HG03469 (cell line): ENCODE measurements at regions not wholly inside any gene's neighbourhood (a gene's known extent, or its start where the extent isn't known, plus 50 kb on each side); places are given as distances from the start of the nearest gene placed in this dataset.

Experiments used
- ATAC-seq: cut with Tn5 transposase; IDR thresholded peaks from one replicate; pipeline ENCODE4 v1.9.1; 2021; ENCODE audit warnings: mild to moderate bottlenecking, moderate library complexity, moderate number of reproducible peaks; ENCODE audit not compliant: unreplicated experiment

DNA sequence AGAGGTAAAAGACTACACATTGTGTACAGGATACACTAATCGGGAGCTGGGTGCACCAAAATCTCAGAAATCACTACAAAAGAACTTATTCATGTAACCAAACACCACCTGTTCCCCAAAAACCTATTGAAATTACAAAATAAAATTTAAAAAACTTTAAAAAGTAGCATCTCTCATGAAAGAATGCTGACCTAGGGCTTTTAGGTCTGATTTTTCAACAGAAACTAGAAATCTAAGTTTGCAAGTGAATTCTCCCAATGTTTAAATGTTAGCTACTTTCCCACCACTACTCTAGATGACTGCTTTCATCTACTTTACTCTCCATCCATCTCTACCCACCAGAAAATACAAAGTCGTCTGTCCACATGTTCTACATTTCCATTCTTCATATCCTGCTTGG lies 1447.7 kb downstream of the RPA4 start:
- ATAC-seq = no peak

DNA sequence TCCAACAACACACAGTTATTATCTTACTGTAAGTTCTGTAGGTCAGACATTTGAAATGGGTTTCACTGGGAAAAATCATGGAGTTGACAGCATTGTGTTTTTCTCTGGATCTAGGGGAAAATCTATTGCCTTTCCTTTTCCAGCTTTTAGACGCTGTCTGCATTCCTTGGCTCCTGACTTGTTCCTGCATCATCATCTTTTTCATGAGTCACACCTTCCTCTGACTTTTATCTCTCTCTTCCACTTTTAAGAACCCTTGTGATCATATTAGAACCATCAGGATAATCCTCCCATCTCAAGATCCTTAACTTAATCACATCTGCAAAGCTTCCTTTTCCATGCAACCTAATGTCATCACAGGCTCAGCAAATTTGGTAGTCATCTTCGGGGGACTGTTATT lies 1454.8 kb downstream of the RPA4 start:
- ATAC-seq = no peak

DNA sequence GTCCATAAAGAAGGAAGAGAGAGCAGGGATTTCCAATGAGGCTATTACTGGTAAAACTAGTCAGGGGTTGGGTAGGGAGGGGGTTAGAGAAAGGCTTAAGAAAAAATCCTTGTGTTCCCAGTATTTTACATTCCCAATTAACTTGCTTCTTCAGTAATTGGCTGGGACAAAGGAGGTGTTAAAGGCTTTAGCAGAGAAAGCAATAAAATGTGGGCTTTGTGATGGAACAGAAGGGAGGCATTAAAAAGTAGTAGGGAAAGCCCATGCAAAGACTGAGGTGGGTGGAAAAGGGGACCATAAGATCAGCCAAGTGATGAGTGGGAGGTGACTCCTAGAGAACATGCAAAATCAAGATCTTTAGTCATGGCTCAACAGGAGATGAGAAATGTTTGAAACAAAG lies 1467.2 kb downstream of the RPA4 start:
- ATAC-seq = no peak

DNA sequence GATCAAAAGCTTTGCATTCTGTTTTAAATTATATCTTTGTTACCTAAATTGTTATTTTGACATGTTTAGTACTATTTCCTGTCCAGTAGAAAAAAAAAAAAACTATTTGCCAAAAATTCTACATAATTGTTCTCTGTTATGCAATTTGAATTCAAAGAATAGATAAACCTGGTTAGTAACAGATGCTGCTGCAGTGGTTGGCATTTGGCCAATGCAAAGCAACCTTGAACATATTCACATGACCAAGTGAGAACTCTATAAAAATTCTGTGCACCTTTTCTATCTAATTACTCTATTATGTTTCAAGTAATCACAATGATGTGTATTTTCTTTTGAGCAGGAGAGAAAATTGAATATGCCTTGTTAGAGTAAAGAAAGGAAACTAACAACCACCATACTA lies 1473.4 kb downstream of the RPA4 start:
- no peak for ATAC-seq

DNA sequence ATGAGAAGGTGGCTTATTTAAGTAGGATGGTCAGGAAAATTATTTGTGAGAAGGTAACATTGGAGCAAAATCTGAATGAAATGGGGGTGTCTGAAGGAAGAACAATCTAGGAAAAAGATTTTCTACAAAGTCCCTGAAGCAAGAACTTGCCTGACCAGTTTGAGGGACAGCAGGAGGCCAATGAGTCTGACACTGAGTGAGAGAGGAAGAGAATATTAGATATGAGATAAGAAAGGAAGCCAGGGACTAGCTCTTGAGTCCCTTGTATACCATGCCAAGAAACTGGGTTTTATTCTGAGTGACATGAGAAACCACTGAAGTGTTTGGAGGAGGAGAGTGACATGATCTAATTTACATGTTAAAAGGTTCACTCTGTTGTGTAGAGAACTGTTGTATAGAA lies 1478.9 kb downstream of the RPA4 start:
- no peak for ATAC-seq

DNA sequence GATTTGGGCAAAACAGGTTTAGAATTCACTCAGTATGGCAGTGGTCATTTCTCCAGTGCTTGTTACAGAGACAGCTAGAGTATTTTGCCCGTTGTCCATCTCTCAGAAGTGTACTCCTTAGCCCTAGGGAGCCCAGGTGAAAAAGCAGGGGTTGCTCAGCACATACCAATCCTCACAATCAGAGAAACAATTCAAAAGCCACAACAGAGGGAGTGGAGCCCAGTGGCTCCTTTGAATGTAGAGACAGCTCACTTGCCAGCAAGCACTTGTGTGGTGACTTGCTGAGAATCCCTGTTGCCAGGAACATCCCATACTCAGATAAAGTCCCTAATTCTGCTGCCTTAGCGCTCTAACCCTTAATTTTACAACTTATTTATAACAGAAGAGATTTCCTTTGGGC lies 1488.3 kb downstream of the RPA4 start:
- ATAC-seq = no peak

DNA sequence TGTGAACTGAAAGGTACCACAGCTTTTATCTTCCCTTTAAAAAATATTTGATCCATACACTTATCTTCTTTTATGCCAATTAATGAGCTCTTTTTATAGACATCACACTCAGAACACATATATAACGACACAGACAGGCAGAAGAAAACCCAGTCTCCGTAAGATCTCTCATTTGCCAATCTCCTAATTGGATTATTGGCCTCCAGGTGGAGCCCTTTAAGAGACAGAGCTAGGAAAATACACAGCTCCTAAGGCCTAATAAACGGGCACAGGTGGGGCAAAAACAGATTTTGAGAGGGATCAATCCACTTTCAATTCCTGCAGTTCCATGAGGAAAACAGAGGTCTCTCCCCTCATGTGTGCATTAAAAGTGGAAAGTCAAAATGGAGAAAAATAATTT lies 1495.4 kb downstream of the RPA4 start:
- ATAC-seq = no peak

DNA sequence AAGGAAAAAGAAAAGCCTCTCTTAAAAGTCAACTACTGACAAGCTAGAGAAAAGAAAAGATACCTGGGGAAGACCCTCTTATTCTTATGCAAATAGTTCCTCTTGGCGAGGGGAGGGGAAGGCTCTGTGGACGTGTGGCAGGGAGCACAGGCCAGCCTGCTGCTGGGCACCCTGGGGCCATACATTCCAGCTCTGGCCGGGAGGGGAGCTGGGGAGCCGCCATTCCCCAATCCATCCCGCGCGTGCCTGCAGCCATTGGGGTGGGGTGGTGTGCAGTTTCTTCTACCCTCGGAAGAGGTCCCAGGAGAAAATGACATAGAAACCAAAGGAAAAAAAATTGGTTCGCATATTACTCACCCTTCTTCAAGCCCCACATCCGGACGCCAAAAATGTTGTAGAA lies 1496.4 kb downstream of the RPA4 start:
- no peak for ATAC-seq

DNA sequence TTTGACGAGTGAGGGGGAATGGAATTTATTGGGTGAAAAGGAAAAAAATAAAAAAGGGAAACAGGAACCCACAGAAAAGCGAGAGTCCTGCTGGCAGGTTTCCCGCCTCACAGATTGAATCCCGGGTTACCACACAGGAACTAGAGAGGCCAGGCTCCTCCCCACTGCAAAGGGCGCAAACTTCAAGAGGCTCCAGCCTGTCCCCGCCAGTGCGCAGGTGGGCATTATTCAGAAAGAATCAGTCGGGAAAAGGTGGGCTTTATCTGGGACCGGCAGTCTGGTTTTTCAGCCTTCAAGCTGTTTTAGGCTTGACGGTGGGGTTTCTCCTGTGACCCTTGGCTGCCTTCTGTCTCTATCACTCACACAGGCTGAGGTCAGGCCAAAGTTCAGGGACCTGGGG lies 1496.8 kb downstream of the RPA4 start:
- ATAC-seq = no peak

DNA sequence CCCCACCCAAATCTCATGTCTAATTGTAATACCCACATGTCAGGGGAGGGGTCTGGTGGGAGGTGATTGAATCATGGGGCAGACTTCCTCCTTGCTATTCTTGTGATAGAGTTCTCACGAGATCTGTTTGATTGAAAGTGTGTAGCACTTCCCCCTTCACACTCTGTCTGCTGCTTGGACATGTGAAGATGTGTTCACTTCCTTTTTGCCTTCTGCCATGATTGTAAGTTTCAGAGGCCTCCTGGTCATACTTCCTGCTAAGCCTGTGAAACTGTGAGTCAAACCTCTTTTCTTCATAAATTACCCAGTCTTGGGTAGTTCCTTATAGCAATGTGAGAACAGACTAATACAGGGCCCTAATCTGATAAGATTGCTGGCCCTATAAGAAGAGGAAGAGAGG lies 1514.8 kb downstream of the RPA4 start:
- no peak for ATAC-seq

DNA sequence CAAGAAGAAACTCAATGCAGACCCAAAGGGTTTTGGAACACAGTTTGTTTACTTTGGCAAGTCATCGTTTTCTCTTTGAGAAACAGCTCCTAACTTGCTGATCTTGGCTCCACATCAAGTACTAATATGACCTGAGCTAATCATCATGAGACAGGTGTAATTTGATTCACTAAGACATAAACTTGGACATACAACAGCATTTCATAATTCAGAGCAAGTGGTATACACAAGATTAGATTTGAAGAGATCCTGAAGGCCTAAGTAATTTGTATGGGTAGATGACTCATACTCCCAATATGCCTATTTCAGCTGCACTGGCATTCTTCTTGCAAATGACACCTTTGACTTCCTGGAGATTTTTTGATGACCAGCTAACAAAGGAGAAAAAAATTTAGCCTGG lies 1521.7 kb downstream of the RPA4 start:
- ATAC-seq = no peak

DNA sequence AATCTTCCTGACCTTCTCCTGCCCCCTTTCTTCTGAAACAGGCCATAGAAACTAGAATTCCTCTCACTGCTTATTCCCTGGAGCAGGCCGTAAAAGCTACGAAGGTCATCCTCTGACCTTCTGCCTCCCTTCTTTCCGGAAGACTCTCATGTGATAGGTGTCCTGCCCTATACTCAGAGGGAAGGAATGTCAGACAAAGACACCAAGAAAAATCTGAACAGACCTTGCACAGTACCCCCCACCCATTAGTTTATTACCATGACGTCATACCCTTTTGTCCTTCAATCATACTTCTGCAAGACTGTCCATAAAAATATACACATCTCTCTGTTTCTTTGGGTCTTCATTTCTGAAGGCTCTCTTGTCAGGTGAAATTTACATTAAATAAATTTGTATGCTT lies 1523.9 kb downstream of the RPA4 start:
- ATAC-seq = no peak

DNA sequence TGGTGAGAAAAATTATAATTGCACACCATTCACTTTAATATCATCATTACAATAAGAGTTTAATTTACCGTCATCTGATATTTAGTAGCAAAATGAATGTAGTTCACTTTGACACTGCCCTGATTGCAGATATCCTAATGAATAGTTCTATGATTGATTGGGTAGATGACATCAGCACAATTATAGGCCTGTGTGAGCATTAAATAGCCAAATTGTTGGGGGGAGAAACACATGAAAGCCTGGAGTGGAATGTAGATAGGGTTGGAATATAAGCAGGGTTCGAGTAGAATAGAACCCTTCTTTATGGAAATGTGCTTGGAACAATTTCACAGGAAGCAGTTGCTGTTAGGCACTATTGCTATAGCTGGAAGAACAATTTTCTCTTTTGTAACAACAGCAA lies 1526.2 kb downstream of the RPA4 start:
- no peak for ATAC-seq

DNA sequence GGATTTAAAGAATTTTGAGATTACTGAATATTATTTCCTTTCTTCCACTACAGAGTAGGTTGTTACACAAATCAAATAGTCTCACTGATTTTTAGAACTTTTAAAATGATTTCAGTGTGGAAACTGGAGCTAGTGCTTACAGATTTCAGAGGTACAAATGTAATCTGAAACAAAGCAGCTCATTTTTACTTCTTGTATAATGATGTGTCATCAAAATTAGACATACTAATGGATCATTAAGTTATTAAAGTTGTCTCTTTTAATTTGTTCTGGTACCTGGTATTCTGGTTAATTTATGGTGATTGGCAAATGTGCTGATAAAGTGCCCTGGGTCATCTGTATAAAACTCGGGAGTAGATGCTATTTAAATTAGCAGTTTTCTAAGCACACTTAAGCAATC lies 1528.3 kb downstream of the RPA4 start:
- ATAC-seq = no peak

DNA sequence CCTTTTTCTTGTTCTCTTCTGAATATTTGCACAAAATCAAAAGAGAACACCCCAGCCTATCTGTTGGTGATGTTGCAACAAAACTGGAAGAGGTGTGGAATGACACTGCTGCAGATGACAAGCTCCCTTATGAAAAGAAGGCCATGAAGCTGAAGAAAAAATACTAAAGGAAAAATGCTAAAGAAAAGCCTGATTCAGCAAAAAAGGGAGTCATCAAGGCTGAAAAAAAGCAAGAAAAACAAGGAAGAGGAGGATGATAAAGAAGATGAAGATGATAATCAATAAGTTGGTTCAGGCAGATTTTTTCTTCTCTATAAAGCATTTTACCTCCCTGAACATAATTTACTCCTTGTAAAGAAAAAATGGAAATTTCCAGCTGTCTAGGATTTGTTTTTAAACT lies 1538.8 kb downstream of the RPA4 start:
- ATAC-seq = no peak

DNA sequence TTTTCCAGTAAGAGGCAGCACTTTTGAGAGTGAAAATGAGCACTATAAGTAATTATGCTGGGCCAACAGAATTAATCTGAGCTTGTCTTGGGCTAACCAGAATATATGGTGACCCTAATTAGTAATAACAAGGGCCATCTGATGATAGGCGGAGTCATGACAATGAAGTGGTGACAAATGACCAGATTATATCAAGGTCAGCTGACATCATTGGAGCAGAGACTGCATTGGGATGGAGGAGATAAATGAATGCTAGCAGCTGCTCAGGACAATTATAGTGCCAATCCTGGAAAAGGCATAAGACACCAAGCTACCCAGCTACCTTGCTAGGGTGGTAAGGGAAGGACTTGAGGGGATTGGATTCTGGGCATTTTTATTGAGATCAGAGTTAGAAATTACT lies 1548.7 kb downstream of the RPA4 start:
- ATAC-seq = no peak

DNA sequence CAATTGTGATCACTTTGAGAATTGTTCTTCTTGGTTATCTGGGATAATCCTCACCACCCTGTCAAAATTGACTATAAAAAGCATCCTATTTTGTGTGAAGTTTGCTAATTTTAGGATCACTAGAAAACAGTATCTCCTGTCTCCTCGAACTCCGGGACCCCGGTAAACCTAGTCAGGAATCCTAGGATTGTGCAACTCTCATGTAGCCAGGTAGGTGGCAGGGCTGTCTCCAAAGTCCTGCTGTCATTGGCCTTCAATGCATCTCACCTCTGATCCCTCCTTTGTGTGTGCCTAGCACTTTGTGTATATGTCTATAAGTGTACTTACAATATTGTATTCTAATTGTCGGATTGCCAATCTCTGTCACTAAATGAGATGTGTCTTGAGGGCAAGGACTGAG lies 1564.8 kb downstream of the RPA4 start:
- ATAC-seq = no peak

DNA sequence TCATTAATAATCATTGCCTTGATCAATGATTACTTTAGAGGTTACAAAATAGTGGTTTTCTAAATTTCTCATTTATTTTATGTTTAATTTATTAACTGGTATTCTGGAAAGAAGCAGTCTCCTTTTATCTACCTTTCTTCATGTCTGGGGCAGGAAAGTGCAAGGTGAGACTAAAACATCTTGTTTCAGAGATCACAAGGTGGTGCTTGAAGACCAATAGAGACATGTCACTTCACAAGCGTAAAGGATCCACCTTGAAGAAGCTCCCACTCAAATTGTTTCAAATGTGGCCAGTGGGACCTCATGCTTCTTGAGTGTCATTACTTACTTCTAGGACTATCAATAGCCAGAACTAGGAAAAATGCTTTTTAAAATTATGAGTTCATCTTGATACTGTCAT lies 1568.7 kb downstream of the RPA4 start:
- ATAC-seq = no peak

DNA sequence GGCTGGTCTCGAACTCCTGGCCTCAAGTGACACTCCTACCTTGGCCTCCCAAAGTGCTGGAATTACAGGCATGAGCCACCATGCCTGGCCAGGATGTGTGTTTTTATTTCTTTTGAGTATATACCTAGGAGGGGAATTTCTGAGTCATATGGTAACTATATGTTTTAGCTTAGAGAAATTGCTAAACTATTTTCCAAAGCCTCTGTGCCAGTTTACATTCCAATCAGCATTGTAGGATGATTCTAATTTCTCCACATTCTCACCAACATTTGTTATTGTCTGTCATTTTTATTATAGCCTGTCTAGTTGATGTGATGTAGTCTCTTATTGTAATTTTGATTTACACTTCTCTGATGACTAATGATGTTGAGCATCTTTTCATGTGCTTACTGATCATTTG lies 1576.0 kb downstream of the RPA4 start:
- ATAC-seq = no peak

DNA sequence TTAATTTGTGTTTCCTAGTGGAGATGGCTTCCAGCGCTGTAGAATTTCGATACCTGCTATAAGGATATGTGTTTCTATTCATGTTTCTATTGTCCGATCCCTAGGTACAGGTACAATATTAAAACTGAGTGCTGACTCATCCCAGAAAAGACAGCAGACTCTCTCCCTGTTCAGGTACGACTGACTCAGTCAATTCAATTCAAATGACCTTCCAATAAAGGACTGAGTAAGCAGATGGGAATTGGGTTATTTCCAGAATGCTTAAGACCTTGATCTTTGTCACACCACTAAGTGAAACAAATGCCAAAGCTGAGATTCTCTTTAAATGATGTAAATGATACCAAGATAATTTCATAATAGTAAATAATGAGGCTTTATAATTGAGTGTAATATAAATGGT lies 1596.9 kb downstream of the RPA4 start:
- no peak for ATAC-seq

DNA sequence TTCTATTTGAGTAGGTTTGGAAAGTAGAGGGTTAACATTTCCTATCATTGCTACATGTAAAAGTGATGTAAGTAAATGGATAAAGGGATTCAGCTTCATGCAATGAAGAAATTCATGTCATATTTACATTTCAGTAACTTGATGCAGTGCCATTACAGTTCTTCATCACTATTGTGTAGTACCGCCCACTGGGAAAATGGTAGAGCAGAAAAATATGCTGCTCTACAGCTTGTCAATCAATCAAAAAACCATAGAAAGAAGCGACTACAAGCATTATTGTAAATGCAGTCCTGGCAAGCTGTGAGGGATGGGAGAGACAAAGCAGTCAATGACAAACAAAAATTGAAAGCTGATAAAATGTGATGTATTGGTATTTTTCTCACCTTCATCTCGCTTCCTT lies 1597.9 kb downstream of the RPA4 start:
- no peak for ATAC-seq

DNA sequence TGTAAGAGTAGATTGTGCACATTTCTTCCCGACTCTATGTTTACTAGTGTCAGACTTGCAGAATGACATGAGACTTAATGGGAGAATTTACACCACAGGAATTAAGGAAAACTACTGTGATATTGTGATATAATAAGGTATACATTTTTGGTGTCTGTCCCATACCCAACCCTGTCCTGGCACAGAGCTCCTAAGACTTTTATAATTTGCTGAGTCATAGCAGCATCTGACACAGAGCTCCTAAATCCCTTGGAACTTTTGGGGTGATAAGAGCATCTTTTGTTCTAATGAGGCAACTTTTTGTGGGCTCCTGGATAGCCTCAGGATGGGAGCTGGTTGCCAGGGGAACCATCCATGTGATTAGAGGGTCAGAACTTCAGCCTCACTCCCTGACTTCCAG lies 1607.0 kb downstream of the RPA4 start:
- no peak for ATAC-seq

DNA sequence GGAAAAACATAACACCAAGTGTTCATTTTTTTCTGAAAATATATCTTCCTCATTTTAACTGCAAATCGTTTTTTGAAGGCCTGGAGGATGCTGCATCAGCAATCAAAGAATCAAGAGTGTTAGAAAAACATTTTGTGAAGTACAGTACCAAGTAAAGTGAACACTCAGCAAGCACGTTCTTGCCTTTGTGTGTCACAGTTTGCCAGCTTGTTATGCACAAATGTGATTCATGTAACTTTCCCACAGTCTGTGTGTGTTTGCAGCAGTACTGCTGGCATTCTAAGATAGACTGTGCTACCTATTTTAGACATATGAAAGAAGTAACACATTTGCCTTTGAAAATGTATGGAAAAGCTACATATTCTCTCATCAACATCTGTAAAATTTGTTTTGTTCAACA lies 1617.7 kb downstream of the RPA4 start:
- no peak for ATAC-seq

DNA sequence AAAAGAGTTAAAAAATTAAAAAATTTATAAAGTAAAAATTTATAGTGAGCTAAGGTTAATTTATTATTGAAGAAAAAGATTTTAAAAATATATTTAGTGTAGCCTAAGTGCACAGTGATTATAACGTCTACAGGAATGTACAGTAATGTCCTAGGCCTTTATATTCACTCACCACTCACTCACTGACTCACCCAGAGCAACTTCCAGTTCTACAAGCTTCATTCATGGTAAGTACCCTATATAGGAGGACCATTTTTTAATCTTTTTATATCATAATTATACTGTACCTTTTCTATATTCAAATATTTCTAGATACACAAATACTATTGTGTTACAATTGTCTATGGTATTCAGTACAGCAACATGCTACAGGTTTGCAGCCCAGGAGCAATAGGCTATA lies 1623.2 kb downstream of the RPA4 start:
- no peak for ATAC-seq
